Retina (tissue), 1 donor: ENCODE measurements at regions not wholly inside any gene's neighbourhood (a gene's known extent, or its start where the extent isn't known, plus 50 kb on each side); places are given as distances from the start of the nearest gene placed in this dataset.

Source experiments
- DNase-seq: peaks from one replicate; pipeline ENCODE4 v3.0.0-alpha.2; 2016

DNA sequence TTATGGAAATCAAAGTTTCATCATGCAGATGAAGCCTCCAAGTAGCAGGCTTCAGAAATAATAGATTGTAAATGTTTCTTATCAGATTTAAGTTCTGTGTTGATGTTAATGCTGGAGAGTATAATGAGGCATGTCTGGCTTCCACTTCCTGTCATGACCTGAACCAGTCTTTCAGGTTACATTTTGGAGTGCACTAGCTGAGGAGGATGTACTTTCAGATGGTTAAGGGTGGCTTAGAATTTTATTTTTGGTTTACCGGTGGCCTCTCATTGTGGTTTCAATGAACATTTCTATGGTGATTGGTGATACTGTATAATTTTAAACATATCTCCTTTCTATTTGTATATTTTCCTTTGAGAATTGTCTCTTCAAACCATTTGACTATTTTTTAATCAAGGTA lies 890.4 kb downstream of the SH3BGRL start:
- DNase-seq: no peak

DNA sequence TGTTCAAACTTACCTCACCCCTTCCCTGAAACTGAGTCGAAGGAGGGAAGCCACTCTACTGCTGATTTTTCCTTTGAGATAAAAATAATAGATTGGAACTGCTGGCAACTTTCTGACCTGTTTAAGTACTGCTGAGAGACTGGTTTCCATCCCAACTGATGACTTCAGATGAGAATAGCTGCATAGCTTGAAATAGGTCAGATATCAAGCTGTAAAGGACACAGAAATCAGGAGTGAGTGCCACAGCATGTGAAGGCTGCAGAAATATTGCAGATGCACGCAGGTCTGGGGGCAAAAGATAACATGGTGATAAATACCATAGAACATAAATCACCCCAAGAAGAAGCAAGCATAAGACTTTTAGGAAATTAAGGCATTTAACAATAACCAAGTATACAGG lies 923.2 kb downstream of the SH3BGRL start:
- DNase-seq: no peak

DNA sequence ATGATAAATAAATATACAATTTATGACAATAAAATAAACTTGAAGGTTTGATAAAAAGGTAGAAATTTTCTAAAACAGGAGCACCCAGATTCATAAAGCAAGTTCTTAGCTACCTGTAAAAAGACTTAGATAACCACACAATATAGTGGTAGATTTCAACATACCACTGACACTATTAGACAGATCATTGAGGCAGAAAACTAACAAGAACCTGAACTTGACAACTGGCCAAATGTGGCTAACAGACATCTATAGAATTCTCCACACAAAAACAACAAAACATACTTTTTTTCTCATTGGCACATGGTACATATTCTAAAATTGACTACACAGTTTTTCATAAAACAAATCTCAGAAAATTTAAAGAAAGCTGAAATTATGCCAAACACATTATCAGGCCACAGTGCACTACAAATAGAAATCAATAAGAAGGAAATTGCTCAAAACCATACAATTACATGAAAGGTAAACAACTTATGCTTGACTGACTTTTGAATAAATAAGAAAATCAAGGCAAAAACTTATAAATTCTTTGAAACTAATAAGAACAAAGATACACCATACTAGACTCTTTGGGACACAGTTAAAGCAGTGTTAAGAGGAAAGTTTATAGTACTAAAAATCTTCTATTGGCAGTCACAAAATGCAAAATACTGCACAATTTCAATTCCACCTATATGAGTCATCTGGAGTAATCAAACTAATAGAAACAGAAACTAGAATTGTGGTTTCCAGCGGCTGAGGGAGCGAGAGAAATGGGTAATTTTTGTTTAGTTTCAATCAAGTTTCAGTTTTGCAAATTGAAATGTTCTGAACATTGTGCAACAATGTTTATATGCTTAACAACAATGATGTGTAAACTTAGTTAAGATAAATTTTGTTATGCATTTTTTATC lies 925.6 kb downstream of the SH3BGRL start:
- no peak for DNase-seq

DNA sequence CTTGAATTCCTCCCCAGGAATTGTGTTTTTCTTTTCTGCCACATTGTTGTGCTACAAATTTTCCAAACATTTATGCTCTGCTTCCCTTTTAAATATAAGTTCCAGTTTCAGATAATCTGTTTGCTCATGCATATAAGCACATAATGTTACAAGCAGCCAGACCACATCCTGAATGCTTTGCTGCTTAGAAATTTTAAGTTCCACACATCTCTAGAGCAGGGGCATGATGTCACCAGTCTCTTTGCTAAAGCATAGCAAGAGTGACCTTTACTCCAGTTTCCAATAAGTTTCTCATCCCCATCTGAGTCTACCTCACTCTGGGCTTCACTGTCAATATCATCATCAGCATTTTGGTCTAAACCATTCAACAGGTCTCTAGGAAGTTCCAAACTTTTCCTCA lies 932.5 kb downstream of the SH3BGRL start:
- no peak for DNase-seq

DNA sequence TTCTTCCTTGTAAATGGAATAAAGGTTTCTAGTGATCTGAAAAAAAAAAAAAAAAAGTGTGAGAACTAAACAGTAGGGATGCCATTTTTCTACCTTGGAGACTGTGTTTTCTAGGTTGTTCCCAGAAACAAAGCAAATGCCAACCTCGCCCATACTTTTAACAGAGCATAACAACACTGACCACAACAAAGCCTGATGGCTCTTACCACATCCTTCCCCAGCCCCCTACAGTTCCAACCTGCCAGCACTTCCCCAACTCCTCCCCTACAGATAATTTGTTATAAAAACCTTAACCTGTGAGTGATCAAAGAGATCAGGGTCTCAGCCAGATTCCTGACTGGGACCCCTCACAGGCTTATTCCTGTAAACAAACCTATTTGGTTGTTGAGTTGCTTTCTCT lies 940.0 kb downstream of the SH3BGRL start:
- DNase-seq: no peak

DNA sequence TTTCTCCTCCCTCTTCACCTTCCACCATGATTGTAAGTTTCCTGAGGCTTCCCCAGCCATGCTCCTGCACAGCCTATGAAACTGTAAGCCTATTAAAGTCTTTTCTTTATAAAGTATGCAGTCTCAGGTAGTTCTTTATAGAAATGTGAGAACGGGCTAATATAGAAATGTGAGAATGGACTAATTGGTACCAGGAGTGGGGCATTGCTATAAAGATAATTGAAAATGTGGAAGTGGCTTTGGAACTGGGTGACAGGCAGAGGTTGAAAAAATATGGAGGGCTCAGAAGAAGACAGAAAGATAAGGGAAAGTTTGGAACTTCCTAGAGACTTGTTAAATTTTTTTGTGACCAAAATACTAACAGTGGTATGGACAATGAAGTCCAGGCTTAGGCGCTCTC lies 959.3 kb downstream of the SH3BGRL start:
- DNase-seq: no peak

DNA sequence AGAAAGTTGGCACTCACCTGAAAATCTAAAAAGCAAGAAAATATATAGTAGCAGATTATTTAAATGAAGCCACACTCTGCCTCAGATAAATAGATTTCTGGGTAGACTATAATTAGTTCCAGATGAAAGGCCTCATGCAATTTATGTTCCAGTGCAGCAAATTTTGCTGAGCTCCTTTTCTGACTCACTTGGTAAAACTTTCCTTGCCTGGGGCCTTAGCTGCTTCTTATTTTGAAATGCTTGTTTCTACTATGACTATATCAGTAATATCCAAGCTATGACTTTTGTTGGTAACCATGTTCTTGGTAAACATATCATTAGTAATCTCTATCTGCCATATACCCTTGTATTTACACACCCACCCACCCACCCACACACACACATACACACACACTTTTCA lies 961.8 kb downstream of the SH3BGRL start:
- no peak for DNase-seq

DNA sequence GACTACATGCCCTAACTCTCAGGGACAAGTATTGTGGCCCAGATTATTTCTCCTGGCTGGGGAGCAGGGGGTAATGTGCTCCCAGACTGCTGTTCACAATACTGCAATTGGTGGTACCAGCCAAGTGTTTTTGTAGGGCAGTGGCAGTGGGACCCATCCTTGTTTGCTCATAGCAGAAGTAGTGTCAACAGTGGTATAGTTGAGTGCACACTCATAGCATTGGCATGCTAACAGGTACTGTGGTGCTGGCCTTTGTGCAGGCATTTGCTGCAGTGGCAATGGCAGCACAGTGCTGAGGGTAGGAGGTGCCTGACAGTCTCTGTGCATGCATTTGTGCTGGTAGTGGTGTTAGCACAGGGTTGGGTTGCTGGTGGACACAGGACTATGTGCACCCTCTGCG lies 995.0 kb downstream of the SH3BGRL start:
- no peak for DNase-seq

DNA sequence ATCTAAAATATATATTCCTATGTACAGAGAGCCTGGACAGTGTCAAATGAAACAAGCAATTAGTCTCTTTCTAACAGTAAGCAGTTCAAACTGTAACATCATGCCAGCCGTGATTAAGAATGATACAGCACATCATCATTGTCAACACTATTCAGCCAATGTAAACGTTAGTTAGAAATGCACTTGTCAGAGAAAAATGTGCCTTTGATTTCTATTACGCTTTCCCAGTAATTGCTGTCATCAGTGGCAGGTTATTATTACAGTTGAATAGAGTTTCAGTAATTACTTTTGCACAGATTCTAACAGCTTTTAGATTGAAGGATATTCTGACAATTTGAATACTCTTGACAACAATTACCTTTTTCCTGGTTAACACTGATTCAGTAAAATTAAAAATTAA lies 1007.1 kb downstream of the SH3BGRL start:
- no peak for DNase-seq

DNA sequence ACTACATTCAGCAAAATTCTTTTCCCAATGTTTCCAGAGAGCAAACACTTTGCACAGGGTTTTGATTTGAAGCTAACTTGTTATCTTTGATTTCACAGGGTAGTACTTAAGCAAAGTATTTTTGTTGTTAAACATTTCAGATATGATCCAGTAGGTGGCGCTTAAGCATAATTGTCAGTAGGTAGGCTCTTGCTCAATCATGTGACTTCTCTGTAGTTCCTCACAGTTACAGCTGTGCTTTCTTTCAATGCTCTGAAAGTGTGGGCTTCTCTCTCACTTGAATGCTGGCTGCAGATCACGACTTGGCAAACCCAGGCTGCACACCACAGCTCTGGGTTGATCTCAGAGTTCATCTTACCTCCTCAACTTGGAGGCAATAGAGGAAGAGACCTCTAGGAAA lies 1016.5 kb downstream of the SH3BGRL start:
- DNase-seq: no peak

DNA sequence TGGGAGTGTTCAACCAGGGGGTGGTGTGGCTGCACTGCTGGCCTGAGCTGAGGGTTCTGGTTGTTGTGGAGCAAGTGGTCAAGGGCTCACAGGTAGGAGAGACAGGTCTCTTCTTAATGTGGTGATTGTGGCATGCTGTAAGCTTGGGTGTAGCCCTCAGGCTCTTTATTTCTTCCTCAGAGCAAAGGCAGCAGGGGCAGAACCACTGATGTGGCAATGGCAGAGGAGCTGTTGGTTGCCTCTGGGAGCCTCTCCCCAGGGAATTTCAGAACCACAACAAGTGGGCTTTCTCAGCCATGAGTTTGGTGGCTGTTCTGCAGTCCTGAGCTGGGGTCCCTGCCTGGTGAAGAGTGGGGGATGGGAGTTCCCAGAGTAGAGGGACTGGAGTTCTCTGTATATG lies 1017.2 kb downstream of the SH3BGRL start:
- no peak for DNase-seq

DNA sequence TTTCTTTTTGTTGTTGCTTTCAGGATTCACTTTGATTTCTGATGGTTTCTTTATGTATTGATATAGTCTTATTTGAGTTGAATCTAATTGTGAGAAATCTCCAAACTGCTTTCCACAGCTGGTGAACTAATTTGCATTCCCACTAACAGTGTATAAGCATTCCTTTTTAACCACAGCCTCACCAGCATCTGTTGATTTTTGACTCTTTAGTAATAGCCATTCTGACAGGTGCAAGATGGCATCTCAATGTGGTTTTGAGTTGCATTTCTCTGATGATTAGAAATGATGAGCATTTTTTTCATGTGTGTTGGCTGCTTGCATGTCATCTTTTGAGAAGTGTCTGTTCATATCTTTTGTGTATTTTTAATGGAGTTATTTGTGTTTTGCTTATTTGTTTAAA lies 1023.1 kb downstream of the SH3BGRL start:
- DNase-seq: no peak

DNA sequence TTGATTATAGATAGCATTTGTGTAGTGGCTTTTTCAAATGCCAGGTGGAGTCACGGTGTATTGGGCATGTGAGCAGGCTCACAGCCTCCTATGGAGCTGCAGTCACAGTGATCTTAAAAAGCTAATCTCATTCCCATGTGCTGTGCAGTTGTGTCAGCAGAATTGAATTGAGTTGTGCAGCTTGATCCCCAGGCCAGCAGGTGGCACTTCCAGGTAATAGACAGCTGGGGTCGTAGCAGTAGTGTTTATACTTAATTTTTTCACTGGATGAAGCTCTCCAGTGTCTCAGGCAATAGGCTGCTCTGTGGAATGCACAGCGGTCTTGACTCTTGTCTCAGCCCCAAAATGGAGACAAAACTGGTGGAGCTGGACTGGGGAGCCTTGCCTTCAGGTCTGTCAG lies 1028.1 kb downstream of the SH3BGRL start:
- DNase-seq: no peak

DNA sequence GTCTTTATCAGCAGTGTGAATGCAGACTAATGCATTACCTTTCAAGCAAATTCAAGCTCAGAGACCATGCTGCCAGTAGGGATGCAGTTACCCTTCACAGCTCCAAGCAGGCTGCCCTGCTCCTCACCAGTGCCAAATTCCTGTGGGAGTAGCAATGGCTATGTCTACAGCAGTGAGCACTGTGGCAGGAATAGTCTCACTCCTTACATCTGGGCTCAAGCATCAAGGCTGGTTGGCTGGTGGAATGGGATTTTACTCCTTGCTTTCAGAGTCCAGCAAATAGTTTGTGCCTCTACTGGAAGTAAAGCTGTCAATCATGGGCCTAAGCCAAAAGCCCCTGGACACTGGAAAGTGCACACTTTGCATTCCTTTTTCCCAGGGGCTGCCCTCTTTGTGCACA lies 1030.8 kb downstream of the SH3BGRL start:
- DNase-seq: no peak

DNA sequence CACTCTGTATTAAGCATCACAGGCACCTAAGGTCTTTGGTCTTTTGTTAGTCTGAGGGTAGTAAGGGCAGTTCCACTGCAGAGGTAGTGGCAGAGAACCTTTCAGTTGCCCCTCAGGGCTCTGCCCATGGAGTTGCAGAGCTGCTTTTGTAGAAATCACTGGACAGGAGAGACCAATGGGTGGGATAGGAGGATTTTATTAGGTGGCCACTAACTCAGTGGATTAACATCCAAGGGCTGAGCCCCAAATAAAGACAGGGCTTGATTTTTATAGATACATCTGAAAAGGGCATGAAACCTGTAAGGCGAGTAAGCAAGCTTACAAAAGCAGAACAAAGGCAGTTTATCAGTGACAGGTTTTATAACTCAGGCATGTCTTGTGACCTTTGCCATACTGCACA lies 1035.4 kb downstream of the SH3BGRL start:
- DNase-seq: no peak
